ENCODE measurements at regions not wholly inside any gene's neighbourhood (a gene's known extent, or its start where the extent isn't known, plus 50 kb on each side); places are given as distances from the start of the nearest gene placed in this dataset.
A peak's percentile ranks its signal among the peaks of the same experiment; 100 is the strongest.
"Not testable (repeated sequence)": the region's sequence is repeated elsewhere in the genome, so short reads cannot be mapped to it uniquely, and the experiment has no call there.

DNA sequence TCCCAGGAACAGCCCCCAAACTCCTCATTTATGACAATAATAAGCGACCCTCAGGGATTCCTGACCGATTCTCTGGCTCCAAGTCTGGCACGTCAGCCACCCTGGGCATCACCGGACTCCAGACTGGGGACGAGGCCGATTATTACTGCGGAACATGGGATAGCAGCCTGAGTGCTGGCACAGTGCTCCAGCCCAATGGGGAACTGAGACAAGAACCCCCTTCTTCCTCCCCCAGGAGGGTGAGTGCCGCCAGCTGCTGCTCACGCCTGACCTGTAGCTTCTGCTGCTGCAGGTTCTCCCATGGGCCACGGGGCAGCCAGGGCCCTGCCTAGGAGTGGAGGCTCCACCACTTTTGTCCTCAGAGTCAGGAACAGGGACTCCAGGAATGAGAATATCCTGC lies 78.2 kb downstream of the VPREB1 start:
- TF ChIP-seq, protein P1, sequence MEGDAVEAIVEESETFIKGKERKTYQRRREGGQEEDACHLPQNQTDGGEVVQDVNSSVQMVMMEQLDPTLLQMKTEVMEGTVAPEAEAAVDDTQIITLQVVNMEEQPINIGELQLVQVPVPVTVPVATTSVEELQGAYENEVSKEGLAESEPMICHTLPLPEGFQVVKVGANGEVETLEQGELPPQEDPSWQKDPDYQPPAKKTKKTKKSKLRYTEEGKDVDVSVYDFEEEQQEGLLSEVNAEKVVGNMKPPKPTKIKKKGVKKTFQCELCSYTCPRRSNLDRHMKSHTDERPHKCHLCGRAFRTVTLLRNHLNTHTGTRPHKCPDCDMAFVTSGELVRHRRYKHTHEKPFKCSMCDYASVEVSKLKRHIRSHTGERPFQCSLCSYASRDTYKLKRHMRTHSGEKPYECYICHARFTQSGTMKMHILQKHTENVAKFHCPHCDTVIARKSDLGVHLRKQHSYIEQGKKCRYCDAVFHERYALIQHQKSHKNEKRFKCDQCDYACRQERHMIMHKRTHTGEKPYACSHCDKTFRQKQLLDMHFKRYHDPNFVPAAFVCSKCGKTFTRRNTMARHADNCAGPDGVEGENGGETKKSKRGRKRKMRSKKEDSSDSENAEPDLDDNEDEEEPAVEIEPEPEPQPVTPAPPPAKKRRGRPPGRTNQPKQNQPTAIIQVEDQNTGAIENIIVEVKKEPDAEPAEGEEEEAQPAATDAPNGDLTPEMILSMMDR (conservative IDR thresholded peaks at IDR 0.05; ENCODE audit: low read depth, low read length): no peak
- DNase-seq (ENCODE audit: low read depth): no peak
- no peak overlapping the region for H3K4me3 ChIP-seq (ENCODE audit: low read depth, low read length)

DNA sequence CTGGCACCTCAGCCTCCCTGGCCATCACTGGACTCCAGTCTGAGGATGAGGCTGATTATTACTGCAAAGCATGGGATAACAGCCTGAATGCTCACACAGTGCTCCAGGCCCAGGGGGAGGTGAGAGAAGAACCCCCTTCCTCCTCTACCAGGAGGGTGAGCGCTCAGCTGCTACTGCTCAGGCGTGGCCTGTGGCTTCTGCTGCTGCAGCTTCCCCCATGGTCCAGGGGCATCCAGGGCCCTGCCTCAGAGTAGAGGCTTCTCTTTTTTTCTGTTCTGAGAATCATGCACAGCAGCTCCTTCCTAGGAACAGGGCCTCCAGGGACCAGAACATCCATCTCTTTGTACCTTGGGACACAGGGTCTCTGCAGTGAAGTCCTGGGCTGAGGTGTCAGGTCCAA lies 83.1 kb downstream of the VPREB1 start:
- no peak for DNase-seq (ENCODE audit: low read depth)
- no peak overlapping the region for H3K4me3 ChIP-seq (ENCODE audit: low read depth, low read length)
- TF ChIP-seq, protein P1 (conservative IDR thresholded peaks at IDR 0.05; ENCODE audit: low read depth, low read length): no peak

DNA sequence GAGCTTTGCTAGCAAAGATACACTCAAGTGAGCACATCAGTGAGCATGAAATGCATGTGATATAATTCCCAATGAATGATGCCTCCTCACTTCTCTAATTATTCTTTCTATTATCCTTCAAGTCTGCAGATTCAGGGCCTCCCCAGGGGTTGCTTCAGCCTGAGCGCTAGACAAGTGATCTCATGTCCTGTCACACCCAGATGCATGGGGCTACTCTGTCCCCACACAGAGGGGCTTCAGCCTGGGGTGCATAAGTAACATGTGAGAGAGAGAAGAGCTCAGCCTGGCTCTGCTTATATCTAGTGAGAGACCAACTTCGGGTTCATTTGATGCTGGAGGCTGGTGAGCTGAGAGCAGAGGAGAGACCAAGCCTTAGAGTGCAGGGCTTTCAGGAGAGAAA lies 85.2 kb downstream of the VPREB1 start:
- H3K4me3 ChIP-seq (ENCODE audit: low read depth, low read length): no peak overlapping the region
- DNase-seq (ENCODE audit: low read depth): no peak
- TF ChIP-seq, protein P1 (conservative IDR thresholded peaks at IDR 0.05; ENCODE audit: low read depth, low read length): no peak

GRCh38 chr22:22335640-22336039 lies 91.1 kb downstream of the VPREB1 start:
- not testable (repeated sequence) for DNase-seq (ENCODE audit: low read depth); H3K4me3 ChIP-seq (ENCODE audit: low read depth, low read length)

DNA sequence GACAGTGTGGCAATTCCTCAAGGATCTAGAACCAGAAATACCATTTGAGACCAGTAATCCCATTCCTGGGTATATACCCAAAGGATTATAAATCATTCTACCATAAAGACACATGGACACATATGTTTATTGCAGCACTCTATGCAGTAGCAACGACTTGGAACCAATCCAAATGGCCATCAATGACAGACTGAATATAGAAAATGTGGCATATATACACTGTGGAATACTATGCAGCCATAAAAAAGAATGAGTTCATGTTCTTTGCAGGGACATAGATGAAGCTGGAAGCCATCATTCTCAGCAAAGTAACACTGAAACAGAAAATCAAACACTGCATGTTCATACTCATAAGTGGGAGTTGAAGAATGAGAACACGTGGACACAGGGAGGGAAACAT lies 91.7 kb downstream of the VPREB1 start:
- not testable (repeated sequence) for DNase-seq (ENCODE audit: low read depth); H3K4me3 ChIP-seq (ENCODE audit: low read depth, low read length)

DNA sequence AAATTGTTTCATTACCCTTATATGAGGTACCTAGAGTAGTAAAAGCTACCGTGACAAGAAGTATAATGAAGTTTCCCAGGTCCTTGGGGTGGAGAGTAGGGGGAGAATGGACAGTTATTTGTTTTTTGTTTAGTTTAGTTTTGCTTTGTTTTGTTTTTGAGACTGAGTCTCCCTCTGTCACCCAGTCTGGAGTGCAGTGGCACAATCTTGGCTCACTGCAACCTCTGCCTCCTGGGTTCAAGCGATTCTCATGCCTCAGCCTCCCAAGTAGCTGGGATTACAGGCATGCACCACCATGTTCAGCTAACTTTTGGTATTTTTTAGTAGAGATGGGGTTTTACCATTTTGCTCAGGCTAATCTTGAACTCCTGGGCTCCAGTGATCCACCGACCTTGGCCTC lies 94.2 kb downstream of the VPREB1 start:
- not testable (repeated sequence) for H3K4me3 ChIP-seq (ENCODE audit: low read depth, low read length); DNase-seq (ENCODE audit: low read depth)

- TF ChIP-seq, protein P1 (conservative IDR thresholded peaks at IDR 0.05; ENCODE audit: low read depth, low read length): no peak
- no peak for DNase-seq (ENCODE audit: low read depth)
- no peak overlapping the region for H3K4me3 ChIP-seq (ENCODE audit: low read depth, low read length)
These were observed 97.2 kb downstream of the VPREB1 start for GRCh38 chr22:22341736-22342135.

DNA sequence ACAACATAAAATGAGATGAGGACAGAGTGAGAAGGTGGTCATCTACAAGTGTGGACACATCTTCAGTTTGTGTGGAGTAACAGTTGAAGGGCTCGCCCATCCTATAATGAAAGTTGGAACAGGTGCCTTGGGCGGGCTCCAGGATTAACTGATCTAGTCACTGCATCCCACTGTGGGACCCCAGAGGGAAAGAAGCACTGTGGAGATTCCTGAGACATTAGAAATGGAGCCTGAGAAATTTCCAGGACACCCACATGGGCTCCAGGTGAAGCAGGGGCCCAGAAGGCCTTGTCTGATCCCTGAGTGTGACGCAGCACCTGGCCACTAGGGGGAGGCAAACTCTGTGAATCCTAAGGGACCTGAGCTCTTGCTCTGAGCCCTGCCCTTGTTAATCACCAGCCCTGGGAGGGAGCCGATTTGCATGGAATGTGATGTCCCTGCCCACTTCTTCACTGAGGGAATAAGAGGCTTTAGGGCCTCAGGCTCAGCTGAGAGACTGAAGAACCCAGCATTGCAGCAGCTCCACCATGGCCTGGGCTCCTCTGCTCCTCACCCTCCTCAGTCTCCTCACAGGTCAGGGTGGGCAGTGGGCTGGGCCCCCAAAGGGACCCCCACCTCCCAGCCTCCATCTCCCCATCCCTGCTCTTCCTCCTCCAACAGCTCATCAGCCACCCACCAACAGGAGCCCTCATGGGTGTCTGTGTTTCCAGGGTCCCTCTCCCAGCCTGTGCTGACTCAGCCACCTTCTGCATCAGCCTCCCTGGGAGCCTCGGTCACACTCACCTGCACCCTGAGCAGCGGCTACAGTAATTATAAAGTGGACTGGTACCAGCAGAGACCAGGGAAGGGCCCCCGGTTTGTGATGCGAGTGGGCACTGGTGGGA lies 98.4 kb downstream of the VPREB1 start:
- no peak overlapping the region for H3K4me3 ChIP-seq (ENCODE audit: low read depth, low read length)
- TF ChIP-seq, protein P1 (conservative IDR thresholded peaks at IDR 0.05; ENCODE audit: low read depth, low read length): peak; percentile 93
- DNase-seq (ENCODE audit: low read depth): no peak
